Naive thymus-derived CD4-positive, alpha-beta T cell (primary cell): ENCODE measurements at regions not wholly inside any gene's neighbourhood (a gene's known extent, or its start where the extent isn't known, plus 50 kb on each side); places are given as distances from the start of the nearest gene placed in this dataset.

Experiments used
- ATAC-seq: fragments of 150-1000 bp; cut with Tn5 transposase; 2 replicates; pipeline ENCODE4 v1.10.0; 2021; ENCODE audit warnings: mild to moderate bottlenecking, moderate library complexity
- CTCF ChIA-PET: fragments of 350-600 bp; sonication (Branson Sonifier 250); formaldehyde crosslinking; loops from one replicate; lab custom pipeline; 2021; ENCODE audit warnings: antibody characterized with exemption; lab: Charles Lee
- POLR2A ChIA-PET: fragments of 350-600 bp; sonication (Branson Sonifier 250); formaldehyde crosslinking; loops from one replicate; lab custom pipeline; 2021; ENCODE audit warnings: antibody characterized with exemption, inconsistent platforms; lab: Charles Lee
- DNase-seq, 9 donors: peaks; one replicate each; pipeline versions ENCODE4 v3.0.0 to v3.0.0-alpha.2; 2020 to 2022; ENCODE audit warnings: mixed read lengths in 1 of 9
- H3K27ac ChIP-seq: one replicate; pipeline ENCODE4 v1.7.0; 2013; ENCODE audit warnings: mild to moderate bottlenecking, low read depth, low read length, moderate library complexity
- H3K27me3 ChIP-seq, 2 donors: one replicate each; pipeline ENCODE4 v1.7.0; 2013; ENCODE audit warnings: low read length in 2 of 2, mild to moderate bottlenecking in 2 of 2, moderate library complexity in 2 of 2; ENCODE audit not compliant: control insufficient read depth in 2 of 2, insufficient read depth in 2 of 2
- H3K36me3 ChIP-seq, 3 experiments: 1 replicate in 2 of 3; 2 replicates in 1 of 3; pipeline ENCODE4 v1.7.0; 2013; ENCODE audit warnings: low read length in 3 of 3, mild to moderate bottlenecking in 3 of 3, moderate library complexity in 1 of 3; ENCODE audit not compliant: insufficient read depth in 3 of 3, control insufficient read depth in 2 of 3
- H3K4me1 ChIP-seq, 2 donors: one replicate each; pipeline ENCODE4 v1.7.0; 2013; ENCODE audit warnings: low read length in 2 of 2, mild to moderate bottlenecking in 2 of 2, moderate library complexity in 1 of 2; ENCODE audit not compliant: control insufficient read depth in 2 of 2, insufficient read depth in 2 of 2
- H3K4me3 ChIP-seq: 2 replicates; pipeline ENCODE4 v1.7.0; 2013; ENCODE audit warnings: mild to moderate bottlenecking, low read length
- H3K9me3 ChIP-seq, 3 experiments: 1 replicate in 2 of 3; 2 replicates in 1 of 3; pipeline ENCODE4 v1.7.0; 2013; ENCODE audit warnings: low read length in 3 of 3; ENCODE audit not compliant: control insufficient read depth in 2 of 3
- H3K27ac Mint-ChIP-seq, 9 donors: one replicate each; pipeline ENCODE4 v1.8.0; 2020 to 2022; ENCODE audit warnings: mixed read lengths in 9 of 9, mild to moderate bottlenecking in 8 of 9, moderate library complexity in 5 of 9, inconsistent platforms in 2 of 9
- H3K27me3 Mint-ChIP-seq, 5 donors: one replicate each; pipeline ENCODE4 v1.8.0; 2021 to 2022; ENCODE audit warnings: mixed read lengths in 5 of 5, mild to moderate bottlenecking in 1 of 5
- H3K36me3 Mint-ChIP-seq, 5 donors: one replicate each; pipeline ENCODE4 v1.8.0; 2020 to 2022; ENCODE audit warnings: mixed read lengths in 5 of 5, mild to moderate bottlenecking in 3 of 5, inconsistent platforms in 1 of 5
- H3K4me1 Mint-ChIP-seq, 7 donors: one replicate each; pipeline ENCODE4 v1.8.0; 2020 to 2022; ENCODE audit warnings: mixed read lengths in 7 of 7, mild to moderate bottlenecking in 3 of 7, inconsistent platforms in 1 of 7
- H3K4me3 Mint-ChIP-seq, 10 donors: one replicate each; pipeline ENCODE4 v1.8.0; 2020 to 2022; ENCODE audit warnings: mild to moderate bottlenecking in 10 of 10, mixed read lengths in 10 of 10, moderate library complexity in 6 of 10, inconsistent platforms in 2 of 10
- H3K9me3 Mint-ChIP-seq, 11 donors: one replicate each; pipeline ENCODE4 v1.8.0; 2020 to 2022; ENCODE audit warnings: mixed read lengths in 11 of 11, mild to moderate bottlenecking in 4 of 11, inconsistent platforms in 1 of 11, moderate library complexity in 1 of 11
- intact Hi-C, 2 donors: fragments of 100-400 bp; cut with micrococcal nuclease; formaldehyde crosslinking; loops; one replicate each; pipeline ENCODE4 v1.15.1; 2023

DNA sequence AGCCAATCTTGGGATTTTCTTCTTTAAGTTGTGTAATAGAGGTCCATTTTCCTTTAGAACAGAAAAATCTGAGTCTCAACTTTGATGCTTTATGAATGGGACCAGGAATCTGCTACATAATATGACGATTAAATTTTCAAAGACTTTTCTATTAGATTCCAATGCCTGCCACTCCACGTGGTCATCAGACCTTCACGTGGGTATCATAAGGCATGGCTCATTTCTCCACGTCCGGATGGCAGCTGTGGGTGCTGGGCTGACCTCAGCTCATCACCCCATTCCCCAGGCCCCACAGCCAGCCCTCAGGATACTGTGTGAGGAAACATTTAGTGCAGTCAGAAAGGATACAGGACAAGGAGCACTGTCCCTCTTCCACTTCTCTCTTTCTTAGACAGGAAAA lies 159.7 kb downstream of the SEMA6D start:
- Histone ChIP-seq H3K36me3 (no peaks in the 10 kb centered on the region), H3K9me3 (no peaks in the 10 kb centered on the region), H3K27ac (no peak overlapping the region), H3K4me1 (no peaks in the 10 kb centered on the region), H3K27me3 (no peaks in the 10 kb centered on the region), H3K4me3 (no peak overlapping the region)
- intact Hi-C loops, result no loop called here
- H3K4me1 Mint-ChIP-seq, result no peaks in the 10 kb centered on the region
- peaks cover 0 to 2% (median 0%) of the 10 kb centered on the region in 11 donors for H3K9me3 Mint-ChIP-seq
- peaks cover 0 to 15% (median 5%) of the 10 kb centered on the region in 5 donors for H3K27me3 Mint-ChIP-seq
- CTCF ChIA-PET, result no interaction called here
- no peak overlapping the region for H3K4me3 Mint-ChIP-seq
- POLR2A ChIA-PET, result no interaction called here
- no peaks in the 10 kb centered on the region for H3K36me3 Mint-ChIP-seq
- H3K27ac Mint-ChIP-seq, result no peak overlapping the region
- no peak for DNase-seq
- ATAC-seq, result no peak

DNA sequence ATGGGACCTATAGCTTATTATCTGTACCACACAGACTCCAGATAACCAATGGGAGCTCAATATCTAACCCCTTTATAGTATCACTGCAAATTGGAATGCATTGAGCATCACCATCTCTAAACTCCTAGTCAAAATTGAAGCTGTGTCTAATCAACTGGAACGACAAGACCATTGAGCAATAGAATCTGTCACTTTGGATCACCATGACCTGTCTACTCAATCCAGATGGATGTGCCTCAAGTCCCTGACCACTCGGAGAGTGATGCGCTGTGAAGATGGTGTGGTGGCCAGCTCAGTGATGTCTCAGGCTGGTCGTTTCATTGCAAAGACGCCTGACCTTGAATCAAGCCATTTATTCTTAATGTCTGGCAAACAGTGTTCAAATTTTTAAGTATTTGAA lies 160.5 kb downstream of the SEMA6D start:
- no peak overlapping the region for H3K4me3 ChIP-seq
- Mint-ChIP-seq H3K36me3 (no peaks in the 10 kb centered on the region), H3K27ac (no peak overlapping the region), H3K27me3 (peaks cover 0 to 12% (median 5%) of the 10 kb centered on the region in 5 donors), H3K9me3 (peaks cover 0 to 2% (median 0%) of the 10 kb centered on the region in 11 donors), H3K4me3 (no peak overlapping the region), H3K4me1 (no peaks in the 10 kb centered on the region)
- H3K36me3 ChIP-seq, result no peaks in the 10 kb centered on the region
- intact Hi-C loops, result no loop called here
- H3K27me3 ChIP-seq, result no peaks in the 10 kb centered on the region
- ATAC-seq, result no peak
- H3K27ac ChIP-seq, result no peak overlapping the region
- ChIA-PET CTCF (no interaction called here), POLR2A (no interaction called here)
- DNase-seq, result no peak
- no peaks in the 10 kb centered on the region for H3K9me3 ChIP-seq
- no peaks in the 10 kb centered on the region for H3K4me1 ChIP-seq

DNA sequence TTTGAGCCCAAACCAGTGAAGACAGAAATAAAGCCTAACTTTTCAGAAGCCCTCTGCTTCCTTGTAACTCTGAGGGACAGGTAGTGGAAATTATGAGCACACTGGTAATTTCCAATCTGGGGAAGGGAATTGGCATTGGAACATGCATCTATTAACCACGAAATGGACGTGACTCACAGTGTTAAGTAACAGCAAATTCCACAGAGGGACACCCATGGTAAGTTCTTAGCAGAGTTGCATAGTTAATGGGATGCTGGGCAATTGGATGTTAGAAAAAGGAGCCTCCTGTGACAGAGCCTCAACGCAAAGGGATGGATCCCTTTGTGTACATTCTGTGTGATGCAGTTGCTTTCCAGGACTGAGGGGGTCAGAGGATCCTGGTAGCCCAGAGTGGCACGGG lies 168.6 kb downstream of the SEMA6D start:
- Histone ChIP-seq H3K36me3 (no peaks in the 10 kb centered on the region), H3K4me1 (no peaks in the 10 kb centered on the region), H3K27me3 (no peaks in the 10 kb centered on the region), H3K9me3 (no peaks in the 10 kb centered on the region), H3K4me3 (no peak overlapping the region), H3K27ac (no peak overlapping the region)
- DNase-seq (no peak), ATAC-seq (no peak)
- peaks cover 0 to 13% (median 0%) of the 10 kb centered on the region in 5 donors for H3K27me3 Mint-ChIP-seq
- H3K4me3 Mint-ChIP-seq, result no peak overlapping the region
- ChIA-PET CTCF (no interaction called here), POLR2A (no interaction called here)
- no peaks in the 10 kb centered on the region for H3K4me1 Mint-ChIP-seq
- H3K27ac Mint-ChIP-seq, result no peak overlapping the region
- H3K36me3 Mint-ChIP-seq, result no peaks in the 10 kb centered on the region
- H3K9me3 Mint-ChIP-seq, result peaks cover 0 to 6% (median 0%) of the 10 kb centered on the region in 11 donors
- intact Hi-C loops, result no loop called here

DNA sequence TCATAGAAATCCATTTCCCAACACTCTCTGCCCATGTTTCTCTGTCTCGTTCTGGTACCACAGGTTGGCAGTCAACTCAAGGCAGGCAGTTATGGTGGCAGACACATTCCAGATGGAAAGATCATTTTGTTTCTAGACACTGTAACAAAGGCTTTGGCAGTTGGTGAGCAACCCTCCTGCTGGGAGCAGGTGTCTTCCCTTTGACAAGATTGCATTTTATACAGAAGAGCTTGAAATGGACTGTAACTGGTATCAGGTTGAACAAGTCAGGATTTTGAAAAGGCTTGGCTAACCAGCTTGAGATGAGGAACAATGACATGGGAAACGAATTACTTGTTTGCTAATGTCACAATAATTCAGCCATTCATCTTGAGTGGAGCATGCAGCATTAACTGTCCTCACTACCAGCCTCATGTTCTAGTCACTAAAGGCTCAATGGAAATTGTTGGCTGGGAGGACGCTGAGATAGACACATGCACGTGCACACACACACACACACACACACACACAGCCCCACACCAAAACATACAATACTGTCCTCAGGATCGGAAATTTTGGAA lies 170.0 kb downstream of the SEMA6D start:
- Mint-ChIP-seq H3K9me3 (peaks cover 0 to 6% (median 0%) of the 10 kb centered on the region in 11 donors), H3K27ac (no peak overlapping the region), H3K27me3 (peaks cover 0 to 13% (median 0%) of the 10 kb centered on the region in 5 donors), H3K4me3 (no peak overlapping the region), H3K36me3 (no peaks in the 10 kb centered on the region), H3K4me1 (no peaks in the 10 kb centered on the region)
- Histone ChIP-seq H3K9me3 (no peaks in the 10 kb centered on the region), H3K36me3 (no peaks in the 10 kb centered on the region), H3K27me3 (no peaks in the 10 kb centered on the region), H3K27ac (no peak overlapping the region), H3K4me1 (no peaks in the 10 kb centered on the region), H3K4me3 (no peak overlapping the region)
- DNase-seq (no peak), ATAC-seq (no peak)
- ChIA-PET CTCF (no interaction called here), POLR2A (no interaction called here)
- intact Hi-C loops, result no loop called here

DNA sequence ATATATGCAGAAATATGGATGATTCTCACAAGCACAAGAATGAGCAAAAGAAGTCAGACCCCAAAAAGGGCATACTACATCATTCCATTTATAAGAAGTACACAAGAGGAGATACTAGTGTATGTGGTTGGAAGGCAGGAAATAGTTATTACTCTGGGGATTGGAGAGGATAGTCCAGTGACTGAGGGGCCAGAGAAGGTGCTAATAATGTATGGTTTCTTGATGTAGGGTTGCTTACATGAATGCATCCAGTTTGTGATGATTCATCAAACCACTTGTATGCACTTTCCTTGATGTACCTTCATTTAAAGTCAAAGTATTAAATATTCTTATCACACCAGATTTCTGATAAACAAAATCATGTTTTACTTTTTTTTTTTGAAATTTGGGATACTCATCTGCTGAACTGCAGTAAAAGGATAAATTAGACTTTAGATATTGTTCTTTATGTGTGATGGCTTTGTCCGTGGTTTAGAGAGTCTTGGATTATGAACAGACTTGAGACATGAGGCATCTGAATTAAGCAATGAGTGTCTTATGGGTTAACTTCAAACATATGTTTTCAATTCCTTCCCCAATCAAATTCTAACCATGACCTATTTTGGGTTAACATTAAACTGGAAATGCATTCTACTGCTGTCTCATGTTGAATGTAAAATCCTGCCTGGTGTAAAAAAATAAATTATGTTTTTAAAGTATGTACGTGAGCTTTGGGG lies 171.2 kb downstream of the SEMA6D start:
- peaks cover 0 to 9% (median 0%) of the 10 kb centered on the region in 11 donors for H3K9me3 Mint-ChIP-seq
- Histone ChIP-seq H3K4me3 (no peak overlapping the region), H3K9me3 (no peaks in the 10 kb centered on the region), H3K36me3 (no peaks in the 10 kb centered on the region), H3K27me3 (no peaks in the 10 kb centered on the region), H3K4me1 (no peaks in the 10 kb centered on the region), H3K27ac (no peak overlapping the region)
- DNase-seq (no peak), ATAC-seq (no peak)
- H3K27me3 Mint-ChIP-seq, result peaks cover 0 to 15% (median 0%) of the 10 kb centered on the region in 5 donors
- no peaks in the 10 kb centered on the region for H3K36me3 Mint-ChIP-seq
- H3K4me3 Mint-ChIP-seq, result no peak overlapping the region
- ChIA-PET POLR2A (no interaction called here), CTCF (no interaction called here)
- no peaks in the 10 kb centered on the region for H3K4me1 Mint-ChIP-seq
- intact Hi-C loops, result no loop called here
- no peak overlapping the region for H3K27ac Mint-ChIP-seq

DNA sequence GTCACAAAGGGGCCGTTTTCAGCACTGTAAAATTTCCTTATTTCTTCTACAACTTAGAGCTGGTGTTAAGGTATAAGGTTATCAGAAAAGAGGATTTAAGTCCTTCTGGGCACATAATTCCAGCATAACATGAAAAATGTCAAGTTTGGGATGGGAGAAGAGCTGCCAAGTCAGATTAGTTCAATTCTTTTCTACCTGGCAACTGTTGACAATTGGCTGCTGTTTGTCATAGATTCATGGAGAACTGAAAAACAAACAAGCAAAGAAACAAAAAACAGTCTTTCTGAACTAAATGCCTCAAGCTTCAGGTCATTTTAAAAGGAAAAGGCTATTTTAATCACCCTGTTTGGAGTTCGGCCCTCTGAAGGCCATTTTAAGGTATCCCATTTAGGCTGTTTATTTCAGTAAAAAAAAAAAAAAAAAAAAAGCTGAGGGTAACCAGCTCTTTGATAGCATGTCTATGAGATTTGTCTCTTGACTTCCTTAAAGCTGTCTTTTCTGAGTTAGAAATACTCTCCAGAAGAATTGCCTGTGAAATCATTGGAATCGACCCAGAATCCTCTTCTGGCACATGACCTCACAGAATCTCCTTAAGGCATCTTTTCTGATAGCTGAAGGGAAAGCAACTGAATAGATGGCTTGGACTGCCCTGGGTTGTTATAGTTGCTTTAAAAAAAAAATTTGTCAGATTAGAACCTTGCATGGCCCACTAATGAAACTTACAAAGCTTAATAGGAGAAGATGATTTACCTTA lies 173.3 kb downstream of the SEMA6D start:
- H3K4me1 Mint-ChIP-seq, result no peaks in the 10 kb centered on the region
- no peak for DNase-seq
- no peaks in the 10 kb centered on the region for H3K27me3 ChIP-seq
- ChIA-PET CTCF (no interaction called here), POLR2A (no interaction called here)
- H3K27ac Mint-ChIP-seq, result no peak overlapping the region
- no peaks in the 10 kb centered on the region for H3K36me3 Mint-ChIP-seq
- H3K27ac ChIP-seq, result no peak overlapping the region
- intact Hi-C loops, result no loop called here
- peaks cover 0 to 7% (median 0%) of the 10 kb centered on the region in 11 donors for H3K9me3 Mint-ChIP-seq
- no peak overlapping the region for H3K4me3 Mint-ChIP-seq
- H3K4me1 ChIP-seq, result no peaks in the 10 kb centered on the region
- no peaks in the 10 kb centered on the region for H3K36me3 ChIP-seq
- no peak for ATAC-seq
- H3K4me3 ChIP-seq, result no peak overlapping the region
- H3K9me3 ChIP-seq, result no peaks in the 10 kb centered on the region
- peaks cover 0 to 15% (median 0%) of the 10 kb centered on the region in 5 donors for H3K27me3 Mint-ChIP-seq
